MCF 10A (cell line): ENCODE measurements at regions not wholly inside any gene's neighbourhood (a gene's known extent, or its start where the extent isn't known, plus 50 kb on each side); places are given as distances from the start of the nearest gene placed in this dataset.

Source experiments
- BruUV-seq: library from RNA; stranded (reverse); fragments of 400-500 nt; replicated peaks from 2 replicates; lab custom pipeline; 2021; lab: Mats Ljungman, UMichigan
- CTCF ChIA-PET: fragments of 300-600 bp; sonication (Branson Sonifier 250); formaldehyde crosslinking; extraction: SDS; loops from one replicate; lab custom pipeline; 2021; ENCODE audit warnings: antibody characterized with exemption, inconsistent platforms; lab: Yijun Ruan, JAX
- POLR2A ChIA-PET: fragments of 300-600, 350-650 bp; sonication (Branson Sonifier 250); formaldehyde crosslinking; extraction: SDS; loops from one replicate; lab custom pipeline; 2020; ENCODE audit warnings: antibody characterized with exemption, inconsistent platforms; lab: Yijun Ruan, JAX
- DNase-seq: peaks from one replicate; pipeline ENCODE4 v3.0.0-alpha.2; 2018; ENCODE audit not compliant: unreplicated experiment
- H3K27ac Mint-ChIP-seq: one replicate; pipeline ENCODE4 v1.8.0; 2022; ENCODE audit warnings: mild to moderate bottlenecking, low read depth, mixed read lengths; ENCODE audit not compliant: unreplicated experiment
- H3K27me3 Mint-ChIP-seq: one replicate; pipeline ENCODE4 v1.8.0; 2022; ENCODE audit warnings: mixed read lengths; ENCODE audit not compliant: insufficient read depth, unreplicated experiment
- H3K36me3 Mint-ChIP-seq: one replicate; pipeline ENCODE4 v1.8.0; 2022; ENCODE audit warnings: mild to moderate bottlenecking, moderate library complexity, mixed read lengths; ENCODE audit not compliant: insufficient read depth, unreplicated experiment
- H3K4me1 Mint-ChIP-seq: one replicate; pipeline ENCODE4 v1.8.0; 2022; ENCODE audit warnings: mixed read lengths; ENCODE audit not compliant: insufficient read depth, unreplicated experiment
- H3K4me3 Mint-ChIP-seq: one replicate; pipeline ENCODE4 v1.8.0; 2022; ENCODE audit warnings: mild to moderate bottlenecking, moderate library complexity, mixed read lengths; ENCODE audit not compliant: unreplicated experiment
- H3K9me3 Mint-ChIP-seq: one replicate; pipeline ENCODE4 v1.8.0; 2022; ENCODE audit warnings: mixed read lengths; ENCODE audit not compliant: unreplicated experiment
- intact Hi-C: fragments of 100-400 bp; cut with micrococcal nuclease; formaldehyde crosslinking; loops from 2 replicates; pipeline ENCODE4 v1.14.1; 2022
- TF ChIP-seq, protein P1 (sequence below): fragments of 200-600 bp; IDR thresholded peaks from one replicate; pipeline ENCODE4 v1.8.0; 2022; ENCODE audit warnings: antibody characterized with exemption, mild to moderate bottlenecking; ENCODE audit not compliant: unreplicated experiment

DNA sequence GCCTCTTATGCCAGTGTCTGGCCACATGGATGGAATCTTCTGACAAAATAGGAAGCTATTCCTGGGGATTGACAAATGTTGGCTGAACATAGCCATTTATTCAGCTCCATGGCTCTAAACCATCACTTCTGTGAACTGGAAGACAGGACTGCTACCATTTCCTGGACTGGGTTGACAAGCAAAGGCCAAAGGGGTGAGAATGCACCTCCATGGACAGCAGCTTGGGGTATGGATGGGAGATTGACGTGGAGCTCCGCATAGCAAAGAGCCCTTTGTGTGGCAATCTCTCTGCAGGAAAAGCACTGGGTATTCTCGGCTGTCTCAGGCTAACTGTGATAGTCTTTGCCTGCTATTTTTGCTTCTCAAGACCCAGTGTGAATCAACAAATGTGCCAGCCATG is 223.0 kb upstream of the EGLN3 start:
- CTCF ChIA-PET = interaction anchor here (0.6 kb wide), 2 partner anchors 64 to 65 kb away, joined by 3 read pairs; no protein-coding TSS in a partner anchor
- no peaks in the 10 kb centered on the region for H3K36me3 Mint-ChIP-seq
- no peaks in the 10 kb centered on the region for H3K9me3 Mint-ChIP-seq
- H3K27me3 Mint-ChIP-seq = no peaks in the 10 kb centered on the region
- BruUV-seq = no TSS peak
- H3K4me3 Mint-ChIP-seq = no peak overlapping the region
- POLR2A ChIA-PET = interaction anchor here (1.0 kb wide), 1 partner anchor 9 kb away, joined by 4 read pairs; no protein-coding TSS in a partner anchor
- no peak overlapping the region for H3K27ac Mint-ChIP-seq
- no peaks in the 10 kb centered on the region for H3K4me1 Mint-ChIP-seq
- DNase-seq = no peak
- intact Hi-C loops = no loop called here
- TF ChIP-seq, protein P1, sequence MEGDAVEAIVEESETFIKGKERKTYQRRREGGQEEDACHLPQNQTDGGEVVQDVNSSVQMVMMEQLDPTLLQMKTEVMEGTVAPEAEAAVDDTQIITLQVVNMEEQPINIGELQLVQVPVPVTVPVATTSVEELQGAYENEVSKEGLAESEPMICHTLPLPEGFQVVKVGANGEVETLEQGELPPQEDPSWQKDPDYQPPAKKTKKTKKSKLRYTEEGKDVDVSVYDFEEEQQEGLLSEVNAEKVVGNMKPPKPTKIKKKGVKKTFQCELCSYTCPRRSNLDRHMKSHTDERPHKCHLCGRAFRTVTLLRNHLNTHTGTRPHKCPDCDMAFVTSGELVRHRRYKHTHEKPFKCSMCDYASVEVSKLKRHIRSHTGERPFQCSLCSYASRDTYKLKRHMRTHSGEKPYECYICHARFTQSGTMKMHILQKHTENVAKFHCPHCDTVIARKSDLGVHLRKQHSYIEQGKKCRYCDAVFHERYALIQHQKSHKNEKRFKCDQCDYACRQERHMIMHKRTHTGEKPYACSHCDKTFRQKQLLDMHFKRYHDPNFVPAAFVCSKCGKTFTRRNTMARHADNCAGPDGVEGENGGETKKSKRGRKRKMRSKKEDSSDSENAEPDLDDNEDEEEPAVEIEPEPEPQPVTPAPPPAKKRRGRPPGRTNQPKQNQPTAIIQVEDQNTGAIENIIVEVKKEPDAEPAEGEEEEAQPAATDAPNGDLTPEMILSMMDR = no peak

DNA sequence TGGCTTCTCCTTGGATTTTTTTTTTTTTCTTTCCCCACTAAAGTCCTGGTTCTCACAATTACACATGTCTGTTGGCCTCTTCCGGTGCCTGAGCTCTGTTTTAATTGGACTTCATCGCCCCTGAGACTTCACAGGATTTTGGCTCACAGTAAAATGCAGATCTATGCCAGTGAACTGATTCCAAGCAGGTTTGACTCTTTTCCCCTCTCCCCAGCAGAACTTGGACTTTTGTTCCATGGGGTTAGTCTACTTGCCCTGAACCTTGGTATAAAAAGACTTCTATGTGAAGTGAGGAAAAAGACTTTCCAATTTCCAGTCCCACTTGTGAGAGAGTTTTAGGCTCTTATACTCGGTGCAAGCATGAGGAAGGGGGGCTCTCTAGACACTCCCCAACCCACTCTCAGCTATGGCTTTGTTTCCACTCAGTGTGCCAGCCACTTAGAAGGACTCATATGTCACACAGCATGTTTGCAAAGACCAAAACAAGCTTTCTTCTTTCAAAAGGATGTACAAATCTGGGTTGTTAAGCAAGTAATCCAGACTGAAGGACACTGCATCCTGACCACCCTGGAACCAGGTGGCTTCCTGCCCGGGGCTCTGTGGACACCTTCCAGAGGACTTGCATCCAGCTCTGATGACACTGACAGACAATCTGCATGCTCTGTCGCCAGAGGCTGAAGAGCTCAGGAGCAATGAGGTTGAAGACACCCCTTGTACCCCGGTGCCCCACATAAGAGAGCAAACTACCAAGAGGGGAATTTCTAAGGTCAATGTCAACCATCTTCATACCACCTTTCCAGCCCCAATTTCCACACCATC is 221.9 kb upstream of the EGLN3 start:
- ChIA-PET POLR2A (no interaction called here), CTCF (no interaction called here)
- Mint-ChIP-seq H3K4me3 (no peak overlapping the region), H3K27ac (no peak overlapping the region), H3K27me3 (no peaks in the 10 kb centered on the region), H3K9me3 (no peaks in the 10 kb centered on the region), H3K36me3 (no peaks in the 10 kb centered on the region), H3K4me1 (no peaks in the 10 kb centered on the region)
- no TSS peak for BruUV-seq
- no peak for DNase-seq
- intact Hi-C loops = no loop called here
- TF ChIP-seq, protein P1 = no peak

DNA sequence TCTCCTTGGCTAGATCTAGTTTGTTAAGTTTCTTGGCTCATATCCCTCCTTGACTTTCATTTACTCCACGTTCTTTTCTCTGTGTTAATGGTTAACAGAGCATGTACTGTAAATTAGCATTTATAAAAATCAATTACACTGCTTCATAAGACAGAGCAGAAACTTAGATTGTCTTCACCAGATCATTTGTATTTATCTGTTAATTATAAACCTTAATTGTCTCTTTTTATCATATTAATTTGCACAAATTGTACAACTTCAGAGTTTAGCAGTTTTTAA is 221.2 kb upstream of the EGLN3 start:
- CTCF ChIA-PET = no interaction called here
- Mint-ChIP-seq H3K4me3 (no peak overlapping the region), H3K36me3 (no peaks in the 10 kb centered on the region), H3K27ac (no peak overlapping the region), H3K27me3 (no peaks in the 10 kb centered on the region), H3K4me1 (no peaks in the 10 kb centered on the region), H3K9me3 (no peaks in the 10 kb centered on the region)
- DNase-seq = no peak
- TF ChIP-seq, protein P1 = no peak
- POLR2A ChIA-PET = no interaction called here
- intact Hi-C loops = no loop called here
- BruUV-seq = no TSS peak

DNA sequence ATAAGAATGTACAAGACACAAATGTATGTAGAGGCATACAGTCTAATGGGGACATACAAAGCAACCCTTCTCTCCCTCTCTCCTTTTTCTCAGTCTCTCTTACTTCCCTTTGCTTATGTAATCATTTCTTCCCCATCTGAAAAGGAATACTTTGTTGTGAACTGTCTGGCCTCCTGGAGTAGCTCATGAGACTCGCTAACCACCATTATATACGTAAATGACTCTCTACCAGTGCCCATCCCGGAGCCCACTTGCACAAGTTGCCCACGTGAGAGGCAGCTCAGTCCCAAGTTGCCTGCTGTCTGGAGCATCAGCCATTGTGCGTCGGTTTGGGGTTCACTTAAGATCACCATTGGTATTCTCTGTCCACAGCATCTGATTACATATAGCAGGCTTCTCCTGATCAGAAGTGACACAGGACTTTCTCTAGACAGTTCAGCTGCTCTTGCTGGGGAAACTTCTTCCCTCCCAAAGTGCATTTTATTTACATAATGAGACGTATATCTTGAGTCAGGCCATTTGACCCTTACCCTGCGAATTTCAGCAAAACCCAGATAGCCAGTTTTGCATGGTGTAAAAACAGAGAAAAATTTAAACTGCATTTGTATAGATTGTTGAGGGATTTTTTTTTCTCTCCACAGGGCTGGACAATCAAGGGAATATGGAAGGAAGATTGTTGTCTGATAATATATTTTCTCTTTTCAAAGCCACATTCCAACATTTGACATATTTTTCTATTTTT is 220.7 kb upstream of the EGLN3 start:
- CTCF ChIA-PET = no interaction called here
- POLR2A ChIA-PET = no interaction called here
- H3K36me3 Mint-ChIP-seq = no peaks in the 10 kb centered on the region

More for the DNA sequence above, 220.7 kb upstream of the EGLN3 start:
- Mint-ChIP-seq H3K9me3 (no peaks in the 10 kb centered on the region), H3K4me1 (no peaks in the 10 kb centered on the region), H3K4me3 (no peak overlapping the region), H3K27ac (no peak overlapping the region), H3K27me3 (no peaks in the 10 kb centered on the region)
- BruUV-seq = no TSS peak
- no peak for DNase-seq
- intact Hi-C loops = no loop called here
- TF ChIP-seq, protein P1 = no peak
